ENCODE measurements at regions not wholly inside any gene's neighbourhood (a gene's known extent, or its start where the extent isn't known, plus 50 kb on each side); places are given as distances from the start of the nearest gene placed in this dataset.

GRCh38 chr3:194865061-194865460, 179.4 kb downstream of the FAM43A start:
- H3K4me1 ChIP-seq (ENCODE audit: control insufficient read depth, insufficient read depth, low read length) = no peaks in the 10 kb centered on the region
- H3K27me3 ChIP-seq (ENCODE audit: control insufficient read depth, insufficient read depth, low read length) = peaks cover 17% of the 10 kb centered on the region
- H2BK15ac ChIP-seq (ENCODE audit: low read depth, low read length) = no peak overlapping the region
- H2BK120ac ChIP-seq (ENCODE audit: low read depth, low read length) = no peak overlapping the region
- intact Hi-C loops (cut with micrococcal nuclease) = no loop called here
- no peak overlapping the region for H3K4me3 ChIP-seq (ENCODE audit: insufficient read depth, low read depth, low read length)
- no peak overlapping the region for H4K5ac ChIP-seq (ENCODE audit: low read depth, low read length)
- no peaks in the 10 kb centered on the region for H4K20me1 ChIP-seq (ENCODE audit: insufficient read depth, low read length)
- no peak overlapping the region for H3K4me2 ChIP-seq (ENCODE audit: low read depth, low read length)
- H3K14ac ChIP-seq (replicated peaks; ENCODE audit: low read depth, low read length) = no peak overlapping the region
- ATAC-seq (ENCODE audit: low read depth) = no peak
- H2BK20ac ChIP-seq (ENCODE audit: low read depth, low read length) = no peak overlapping the region
- H3K9ac ChIP-seq (ENCODE audit: low read depth, low read length) = no peak overlapping the region
- no peak overlapping the region for H3K23ac ChIP-seq (ENCODE audit: low read depth, low read length)
- no peak for DNase-seq
- H3K18ac ChIP-seq (ENCODE audit: low read depth, low read length) = no peak overlapping the region
- peaks cover 2% of the 10 kb centered on the region for H3K9me3 ChIP-seq (ENCODE audit: control insufficient read depth, insufficient read depth, low read length)
- CTCF ChIA-PET = interaction anchor here (0.5 kb wide), 1 partner anchor 14 kb away, joined by 3 read pairs; no protein-coding TSS in a partner anchor
- H2AK5ac ChIP-seq (ENCODE audit: low read depth, low read length) = peak overlapping the region; percentile 18; the same call in 1 of the 2 replicates
- H4K91ac ChIP-seq (ENCODE audit: insufficient read depth, low read depth, low read length) = no peak overlapping the region
- POLR2A ChIA-PET (ENCODE audit: unreplicated experiment) = no interaction called here
- H2BK5ac ChIP-seq (ENCODE audit: low read depth, low read length, poor library complexity, severe bottlenecking) = no peak overlapping the region
- no peak overlapping the region for H3K56ac ChIP-seq (ENCODE audit: extremely low read depth, insufficient read depth, low read length)
- H3K79me1 ChIP-seq (ENCODE audit: low read depth in 1 of 2, low read length in 2 of 2) = no peaks in the 10 kb centered on the region
- TF ChIP-seq CTCF (conservative IDR thresholded peaks at IDR 0.05; ENCODE audit: low read depth, low read length) (no peak), USF2 (IDR thresholded peaks at IDR 0.05; ENCODE audit: low read depth, low read length) (no peak), CHD1 (IDR thresholded peaks at IDR 0.05; ENCODE audit: low read depth, low read length) (no peak), ELK1 (IDR thresholded peaks at IDR 0.05; ENCODE audit: borderline replicate concordance, low read depth, low read length) (no peak), BHLHE40 (IDR thresholded peaks at IDR 0.05; ENCODE audit: low read depth, low read length) (no peak), SMC3 (IDR thresholded peaks at IDR 0.05; ENCODE audit: low read depth, low read length) (no peak), FOS (IDR thresholded peaks at IDR 0.05; ENCODE audit: low read depth, low read length) (no peak), POLR2A (IDR thresholded peaks at IDR 0.05; ENCODE audit: low read depth, low read length) (no peak), MAZ (IDR thresholded peaks at IDR 0.05; ENCODE audit: borderline replicate concordance, low read depth, low read length) (no peak), MXI1 (IDR thresholded peaks at IDR 0.05; ENCODE audit: borderline replicate concordance, low read depth, low read length) (no peak), NFE2L2 (IDR thresholded peaks at IDR 0.05; ENCODE audit: low read depth, low read length) (no peak), MAFK (IDR thresholded peaks at IDR 0.05; ENCODE audit: low read depth, low read length) (no peak), RFX5 (IDR thresholded peaks at IDR 0.05; ENCODE audit: low read depth, low read length) (no peak), RAD21 (IDR thresholded peaks at IDR 0.05; ENCODE audit: low read length) (no peak), RCOR1 (IDR thresholded peaks at IDR 0.05; ENCODE audit: insufficient replicate concordance, low read length) (no peak)
- BruUV-seq (replicated peaks) = no TSS peak
- H3K36me3 ChIP-seq (ENCODE audit: control insufficient read depth, insufficient read depth, low read length) = no peaks in the 10 kb centered on the region
- WGBS, 2 experiments (ENCODE audit: extremely low coverage in 2 of 2, insufficient read length in 1 of 2) = 45% methylated on average over 3 of the region's 3 CpGs; no CpG with 5 or more reads in 1 of the 2 experiments
- H3K27ac ChIP-seq (ENCODE audit: insufficient read depth, low read length) = no peak overlapping the region
- H2AFZ ChIP-seq (replicated peaks; ENCODE audit: low read length, poor library complexity) = no peak overlapping the region
- H4K8ac ChIP-seq (ENCODE audit: low read depth in 2 of 2, low read length in 2 of 2) = no peak overlapping the region
- no peak overlapping the region for H3K4ac ChIP-seq (ENCODE audit: low read depth, low read length)
- dilution Hi-C loops (cut with HindIII; ENCODE audit: low sequenced_read_pairs, unreplicated experiment) = no loop called here
- no peak overlapping the region for H2AK9ac ChIP-seq (replicated peaks; ENCODE audit: low read depth, low read length, poor library complexity)
- in situ Hi-C loops (cut with MboI; ENCODE audit: low sequenced_read_pairs) = loop anchor here (25.0 kb wide), 1 partner anchor 528 kb away; no protein-coding TSS in a partner anchor
- H3K9me1 ChIP-seq (ENCODE audit: insufficient read depth, low read length) = no peaks in the 10 kb centered on the region; the same call in 1 of the 2 replicates

Data from IMR-90 (cell line).